NCI-H446 (cell line): ENCODE measurements at regions not wholly inside any gene's neighbourhood (a gene's known extent, or its start where the extent isn't known, plus 50 kb on each side); places are given as distances from the start of the nearest gene placed in this dataset.

Source experiments
- DNase-seq, 2 experiments: peaks; one replicate each; lab custom pipeline; 2025; lab: John Stamatoyannopoulos, UW

GRCh38 chr1:195075973-195076372, 1532.3 kb downstream of the KCNT2 start:
- DNase-seq: no peak

GRCh38 chr1:195071461-195071860, 1536.8 kb downstream of the KCNT2 start:
- DNase-seq: no peak

- no peak for DNase-seq
Observed at GRCh38 chr1:195065437-195065836, 1542.8 kb downstream of the KCNT2 start.

- no peak for DNase-seq
Observed at GRCh38 chr1:195064358-195064757, 1543.9 kb downstream of the KCNT2 start.

- no peak for DNase-seq
Observed at GRCh38 chr1:195054217-195054687, 1554.0 kb downstream of the KCNT2 start.

- DNase-seq: no peak
Observed at GRCh38 chr1:195053478-195053877, 1554.8 kb downstream of the KCNT2 start.

GRCh38 chr1:195047772-195048171, 1560.5 kb downstream of the KCNT2 start:
- DNase-seq: no peak

GRCh38 chr1:195045072-195045471, 1563.2 kb downstream of the KCNT2 start:
- DNase-seq: no peak

GRCh38 chr1:195030793-195031192, 1577.4 kb downstream of the KCNT2 start:
- no peak for DNase-seq

GRCh38 chr1:195026792-195027191, 1581.4 kb downstream of the KCNT2 start:
- DNase-seq: peak; percentile 4 to 25

GRCh38 chr1:195019385-195019784, 1588.9 kb downstream of the KCNT2 start:
- no peak for DNase-seq

- no peak for DNase-seq
Observed at GRCh38 chr1:195012995-195013394, 1595.2 kb downstream of the KCNT2 start.

- no peak for DNase-seq
Observed at GRCh38 chr1:195005338-195005737, 1602.9 kb downstream of the KCNT2 start.

GRCh38 chr1:194990483-194990882, 1617.8 kb downstream of the KCNT2 start:
- DNase-seq: no peak

GRCh38 chr1:194975913-194976312, 1632.3 kb downstream of the KCNT2 start:
- no peak for DNase-seq

- peak; percentile 25 to 35 for DNase-seq
Observed at GRCh38 chr1:194968916-194969315, 1639.3 kb downstream of the KCNT2 start.

- DNase-seq: no peak
Observed at GRCh38 chr1:194959795-194960194, 1648.4 kb downstream of the KCNT2 start.

GRCh38 chr1:194952171-194952570, 1656.1 kb downstream of the KCNT2 start:
- DNase-seq: no peak

- DNase-seq: no peak
Observed at GRCh38 chr1:194950584-194950983, 1657.7 kb downstream of the KCNT2 start.

GRCh38 chr1:194940336-194941030, 1667.8 kb downstream of the KCNT2 start:
- no peak for DNase-seq

- DNase-seq: no peak
Observed at GRCh38 chr1:194935864-194936263, 1672.4 kb downstream of the KCNT2 start.

GRCh38 chr1:194931166-194931565, 1677.1 kb downstream of the KCNT2 start:
- no peak for DNase-seq

- DNase-seq: no peak
Observed at GRCh38 chr1:194930132-194930531, 1678.1 kb downstream of the KCNT2 start.

- DNase-seq: no peak
Observed at GRCh38 chr1:194929357-194929756, 1678.9 kb downstream of the KCNT2 start.
